ENCODE measurements at regions not wholly inside any gene's neighbourhood (a gene's known extent, or its start where the extent isn't known, plus 50 kb on each side); places are given as distances from the start of the nearest gene placed in this dataset.

GRCh38 chr6:141580988-141581552 lies 551.7 kb upstream of the GJE1 start:
- no peak for TF ChIP-seq CTCF (IDR thresholded peaks at IDR 0.05)
- TF ChIP-seq ZFX (IDR thresholded peaks at IDR 0.05; ENCODE audit: borderline replicate concordance): no peak
